Sciatic nerve (tissue), 2 donors: ENCODE measurements at regions not wholly inside any gene's neighbourhood (a gene's known extent, or its start where the extent isn't known, plus 50 kb on each side); places are given as distances from the start of the nearest gene placed in this dataset.
A peak's percentile ranks its signal among the peaks of the same experiment; 100 is the strongest.
"Not testable (repeated sequence)": the region's sequence is repeated elsewhere in the genome, so short reads cannot be mapped to it uniquely, and the experiment has no call there.

Experiments
- ATAC-seq: fragments of 200-7000 bp; cut with Tn5 transposase; one replicate; pipeline ENCODE4 v1.9.1; 2020; ENCODE audit warnings: mild to moderate bottlenecking, moderate library complexity
- DNase-seq: peaks from one replicate; pipeline ENCODE4 v3.0.0-alpha.2; 2020; ENCODE audit warnings: low spot score
- intact Hi-C: fragments of 100-400 bp; cut with DNase I; formaldehyde crosslinking; loops from one replicate; pipeline ENCODE4 v1.14.2; 2022
- donor health status: DM: no; HTN: no; CAD: no.
- donor health status: DM: no; HTN: no; CAD: no.

GRCh38 chr13:50766013-50766412, 77.5 kb downstream of the DLEU7 start:
- DNase-seq = no peak
- intact Hi-C loops = no loop called here

GRCh38 chr13:50766695-50767094, 76.8 kb downstream of the DLEU7 start:
- no peak for ATAC-seq
- no peak for DNase-seq
- intact Hi-C loops = no loop called here

More at GRCh38 chr13:50766013-50766412, 77.5 kb downstream of the DLEU7 start:
- ATAC-seq = peak; percentile 71

GRCh38 chr13:50772881-50773280, 70.6 kb downstream of the DLEU7 start:
- DNase-seq, ATAC-seq, intact Hi-C loops: not testable (repeated sequence)
